ENCODE measurements at regions not wholly inside any gene's neighbourhood (a gene's known extent, or its start where the extent isn't known, plus 50 kb on each side); places are given as distances from the start of the nearest gene placed in this dataset.

DNA sequence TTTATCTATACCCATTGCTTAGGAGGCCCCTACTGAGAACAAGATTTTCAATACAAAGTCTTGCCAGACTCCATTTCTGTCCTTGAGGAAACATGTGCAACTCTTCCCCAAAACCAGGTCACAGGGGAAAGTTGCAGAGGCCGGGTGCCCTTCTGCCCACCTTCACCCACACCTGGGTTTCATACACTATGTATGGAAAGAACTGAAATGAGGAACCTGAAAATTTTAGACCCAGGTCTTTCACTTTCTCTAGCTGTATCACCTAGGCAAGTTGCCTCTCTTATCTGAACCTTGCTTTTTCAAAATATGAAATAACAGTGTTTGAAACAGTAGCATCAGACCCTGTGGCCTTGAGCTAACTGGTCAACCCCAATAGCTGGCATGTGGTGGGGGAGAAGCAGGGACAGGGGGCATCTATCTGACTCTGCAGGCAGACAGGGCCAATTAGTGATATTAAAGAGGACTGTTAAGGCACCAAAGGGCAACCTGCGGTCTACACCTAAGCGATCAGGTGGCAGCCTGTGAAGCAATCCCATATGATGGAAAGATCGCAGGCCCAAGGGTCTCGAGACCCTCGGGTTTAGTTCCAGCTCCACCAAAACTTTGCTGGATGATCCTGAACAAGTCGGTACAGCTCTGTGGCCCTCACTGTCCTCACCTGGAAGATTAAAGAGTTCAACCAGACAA is 346.5 kb downstream of the BCL11B start:
- ChIA-PET POLR2A (no interaction called here), CTCF (interaction anchor here (0.6 kb wide), 1 partner anchor 21 kb away, joined by 3 read pairs; no protein-coding TSS in a partner anchor)
- Histone ChIP-seq H3K4me3 (ENCODE audit: low read depth, low read length) (no peak overlapping the region), H3K27me3 (ENCODE audit: control insufficient read depth, insufficient read depth, low read length) (no peaks in the 10 kb centered on the region), H3K36me3 (ENCODE audit: control insufficient read depth, insufficient read depth, low read length) (no peaks in the 10 kb centered on the region)
- TF ChIP-seq, protein P1, sequence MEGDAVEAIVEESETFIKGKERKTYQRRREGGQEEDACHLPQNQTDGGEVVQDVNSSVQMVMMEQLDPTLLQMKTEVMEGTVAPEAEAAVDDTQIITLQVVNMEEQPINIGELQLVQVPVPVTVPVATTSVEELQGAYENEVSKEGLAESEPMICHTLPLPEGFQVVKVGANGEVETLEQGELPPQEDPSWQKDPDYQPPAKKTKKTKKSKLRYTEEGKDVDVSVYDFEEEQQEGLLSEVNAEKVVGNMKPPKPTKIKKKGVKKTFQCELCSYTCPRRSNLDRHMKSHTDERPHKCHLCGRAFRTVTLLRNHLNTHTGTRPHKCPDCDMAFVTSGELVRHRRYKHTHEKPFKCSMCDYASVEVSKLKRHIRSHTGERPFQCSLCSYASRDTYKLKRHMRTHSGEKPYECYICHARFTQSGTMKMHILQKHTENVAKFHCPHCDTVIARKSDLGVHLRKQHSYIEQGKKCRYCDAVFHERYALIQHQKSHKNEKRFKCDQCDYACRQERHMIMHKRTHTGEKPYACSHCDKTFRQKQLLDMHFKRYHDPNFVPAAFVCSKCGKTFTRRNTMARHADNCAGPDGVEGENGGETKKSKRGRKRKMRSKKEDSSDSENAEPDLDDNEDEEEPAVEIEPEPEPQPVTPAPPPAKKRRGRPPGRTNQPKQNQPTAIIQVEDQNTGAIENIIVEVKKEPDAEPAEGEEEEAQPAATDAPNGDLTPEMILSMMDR (IDR thresholded peaks at IDR 0.05; ENCODE audit: insufficient read depth, low read depth, low read length): no peak
- no peak for DNase-seq (ENCODE audit: low read depth)

DNA sequence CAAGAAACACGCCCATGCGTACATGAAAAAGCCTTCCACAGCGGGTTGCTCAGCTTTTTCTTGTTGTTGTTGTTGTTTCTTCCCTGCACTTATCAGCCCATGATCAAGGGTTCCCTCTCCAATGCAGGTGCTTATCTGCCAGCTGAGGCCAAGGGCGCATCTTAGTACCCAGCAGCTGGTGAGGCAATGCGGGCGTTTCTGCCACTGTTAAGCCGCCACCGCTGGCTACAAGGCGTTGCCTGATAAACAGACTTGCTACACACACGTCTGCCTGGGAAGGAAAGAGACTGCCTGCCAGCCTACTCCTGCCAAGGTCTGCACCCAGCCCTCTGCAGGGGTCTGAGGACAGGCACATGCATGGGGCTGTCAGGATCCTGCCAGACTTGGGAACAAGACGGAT is 345.9 kb downstream of the BCL11B start:
- POLR2A ChIA-PET: no interaction called here
- H3K4me3 ChIP-seq (ENCODE audit: low read depth, low read length): no peak overlapping the region
- H3K27me3 ChIP-seq (ENCODE audit: control insufficient read depth, insufficient read depth, low read length): no peaks in the 10 kb centered on the region
- TF ChIP-seq, protein P1 (IDR thresholded peaks at IDR 0.05; ENCODE audit: insufficient read depth, low read depth, low read length): no peak
- CTCF ChIA-PET: no interaction called here
- no peaks in the 10 kb centered on the region for H3K36me3 ChIP-seq (ENCODE audit: control insufficient read depth, insufficient read depth, low read length)
- no peak for DNase-seq (ENCODE audit: low read depth)

DNA sequence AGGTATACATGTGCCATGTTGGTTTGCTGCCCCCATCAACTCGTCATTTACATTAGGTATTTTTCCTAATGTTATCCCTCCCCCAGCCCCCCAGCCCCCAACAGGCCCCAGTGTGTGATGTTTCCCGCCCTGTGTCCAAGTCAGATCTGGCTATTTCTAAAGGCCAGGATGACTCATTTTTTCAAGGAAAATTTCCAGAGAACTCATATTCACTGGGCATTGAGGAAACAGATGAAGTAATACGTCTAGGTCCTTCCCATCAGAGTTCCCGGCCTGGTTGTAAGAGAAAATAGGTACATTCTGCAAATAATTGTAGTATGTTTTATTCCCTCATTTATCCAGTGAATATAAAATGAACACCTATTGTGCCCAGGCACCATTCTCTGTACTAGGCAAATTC is 345.2 kb downstream of the BCL11B start:
- Histone ChIP-seq H3K36me3 (ENCODE audit: control insufficient read depth, insufficient read depth, low read length) (no peaks in the 10 kb centered on the region), H3K27me3 (ENCODE audit: control insufficient read depth, insufficient read depth, low read length) (no peaks in the 10 kb centered on the region), H3K4me3 (ENCODE audit: low read depth, low read length) (no peak overlapping the region)
- POLR2A ChIA-PET: no interaction called here
- CTCF ChIA-PET: no interaction called here
- TF ChIP-seq, protein P1 (IDR thresholded peaks at IDR 0.05; ENCODE audit: insufficient read depth, low read depth, low read length): no peak
- DNase-seq (ENCODE audit: low read depth): no peak

DNA sequence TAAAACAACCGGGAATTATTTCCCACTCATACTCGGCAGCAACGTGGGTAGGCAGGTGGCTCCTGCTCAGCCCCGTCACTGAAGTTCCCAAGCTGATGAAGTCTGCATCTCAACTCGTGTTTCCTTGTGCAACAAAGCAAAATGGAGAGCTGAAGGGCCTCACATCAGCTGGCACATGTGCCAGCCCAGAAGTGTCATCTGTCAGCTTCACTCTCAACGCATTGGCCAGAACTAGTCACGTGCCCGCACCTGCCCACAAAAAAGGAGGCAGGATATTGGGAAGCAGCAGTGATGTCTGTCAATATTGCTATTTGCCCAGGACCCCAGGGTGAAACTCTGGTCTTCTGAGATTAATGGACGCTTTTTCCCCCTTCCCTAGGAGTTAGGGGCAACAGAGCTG is 344.0 kb downstream of the BCL11B start:
- TF ChIP-seq, protein P1 (IDR thresholded peaks at IDR 0.05; ENCODE audit: insufficient read depth, low read depth, low read length): no peak
- Histone ChIP-seq H3K27me3 (ENCODE audit: control insufficient read depth, insufficient read depth, low read length) (no peaks in the 10 kb centered on the region), H3K36me3 (ENCODE audit: control insufficient read depth, insufficient read depth, low read length) (no peaks in the 10 kb centered on the region), H3K4me3 (ENCODE audit: low read depth, low read length) (no peak overlapping the region)
- DNase-seq (ENCODE audit: low read depth): no peak
- ChIA-PET POLR2A (no interaction called here), CTCF (no interaction called here)

DNA sequence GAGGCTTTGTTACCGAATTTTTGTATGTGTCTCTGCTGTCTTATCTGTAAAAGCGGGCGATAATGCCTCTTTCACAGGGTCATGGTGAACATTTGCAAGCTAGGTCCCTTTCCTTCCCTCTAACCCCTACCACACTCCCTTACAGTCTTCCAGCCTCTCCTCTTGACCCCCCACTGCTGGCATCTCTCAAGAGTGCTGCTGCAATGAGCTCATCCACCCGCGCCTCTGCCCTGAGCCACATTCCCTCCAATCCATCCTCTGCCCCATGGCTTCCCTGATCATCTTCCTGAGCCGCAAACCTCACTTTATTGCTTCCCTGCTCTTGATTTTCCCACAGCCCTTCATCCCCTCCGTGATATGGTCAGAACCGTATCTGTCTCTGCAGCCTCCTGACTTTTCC is 343.6 kb downstream of the BCL11B start:
- DNase-seq (ENCODE audit: low read depth): no peak
- POLR2A ChIA-PET: no interaction called here
- TF ChIP-seq, protein P1 (IDR thresholded peaks at IDR 0.05; ENCODE audit: insufficient read depth, low read depth, low read length): no peak
- H3K36me3 ChIP-seq (ENCODE audit: control insufficient read depth, insufficient read depth, low read length): no peaks in the 10 kb centered on the region
- H3K4me3 ChIP-seq (ENCODE audit: low read depth, low read length): no peak overlapping the region
- CTCF ChIA-PET: no interaction called here
- H3K27me3 ChIP-seq (ENCODE audit: control insufficient read depth, insufficient read depth, low read length): no peaks in the 10 kb centered on the region
